ENCODE measurements at regions not wholly inside any gene's neighbourhood (a gene's known extent, or its start where the extent isn't known, plus 50 kb on each side); places are given as distances from the start of the nearest gene placed in this dataset.

GRCh38 chr13:22897571-22898314 is 283.0 kb upstream of the SGCG start (continued):
- TF ChIP-seq SRF (IDR thresholded peaks at IDR 0.05; ENCODE audit: low read depth, low read length) (no peak), CTBP2 (IDR thresholded peaks at IDR 0.05; ENCODE audit: borderline replicate concordance, insufficient read depth, insufficient read length, low read length) (no peak), TAF7 (optimal IDR thresholded peaks at IDR 0.05; ENCODE audit: borderline replicate concordance, low read depth, low read length) (no peak), POU5F1 (IDR thresholded peaks at IDR 0.05; ENCODE audit: low read depth, low read length) (no peak), SP4 (IDR thresholded peaks at IDR 0.05; ENCODE audit: low read length) (no peak), RNF2 (IDR thresholded peaks at IDR 0.05; ENCODE audit: borderline replicate concordance, low read depth, low read length, missing control alignments, poor library complexity, severe bottlenecking) (no peak), HDAC6 (IDR thresholded peaks at IDR 0.05; ENCODE audit: low read depth, low read length) (no peak)
- TF ChIP-seq, protein P1, sequence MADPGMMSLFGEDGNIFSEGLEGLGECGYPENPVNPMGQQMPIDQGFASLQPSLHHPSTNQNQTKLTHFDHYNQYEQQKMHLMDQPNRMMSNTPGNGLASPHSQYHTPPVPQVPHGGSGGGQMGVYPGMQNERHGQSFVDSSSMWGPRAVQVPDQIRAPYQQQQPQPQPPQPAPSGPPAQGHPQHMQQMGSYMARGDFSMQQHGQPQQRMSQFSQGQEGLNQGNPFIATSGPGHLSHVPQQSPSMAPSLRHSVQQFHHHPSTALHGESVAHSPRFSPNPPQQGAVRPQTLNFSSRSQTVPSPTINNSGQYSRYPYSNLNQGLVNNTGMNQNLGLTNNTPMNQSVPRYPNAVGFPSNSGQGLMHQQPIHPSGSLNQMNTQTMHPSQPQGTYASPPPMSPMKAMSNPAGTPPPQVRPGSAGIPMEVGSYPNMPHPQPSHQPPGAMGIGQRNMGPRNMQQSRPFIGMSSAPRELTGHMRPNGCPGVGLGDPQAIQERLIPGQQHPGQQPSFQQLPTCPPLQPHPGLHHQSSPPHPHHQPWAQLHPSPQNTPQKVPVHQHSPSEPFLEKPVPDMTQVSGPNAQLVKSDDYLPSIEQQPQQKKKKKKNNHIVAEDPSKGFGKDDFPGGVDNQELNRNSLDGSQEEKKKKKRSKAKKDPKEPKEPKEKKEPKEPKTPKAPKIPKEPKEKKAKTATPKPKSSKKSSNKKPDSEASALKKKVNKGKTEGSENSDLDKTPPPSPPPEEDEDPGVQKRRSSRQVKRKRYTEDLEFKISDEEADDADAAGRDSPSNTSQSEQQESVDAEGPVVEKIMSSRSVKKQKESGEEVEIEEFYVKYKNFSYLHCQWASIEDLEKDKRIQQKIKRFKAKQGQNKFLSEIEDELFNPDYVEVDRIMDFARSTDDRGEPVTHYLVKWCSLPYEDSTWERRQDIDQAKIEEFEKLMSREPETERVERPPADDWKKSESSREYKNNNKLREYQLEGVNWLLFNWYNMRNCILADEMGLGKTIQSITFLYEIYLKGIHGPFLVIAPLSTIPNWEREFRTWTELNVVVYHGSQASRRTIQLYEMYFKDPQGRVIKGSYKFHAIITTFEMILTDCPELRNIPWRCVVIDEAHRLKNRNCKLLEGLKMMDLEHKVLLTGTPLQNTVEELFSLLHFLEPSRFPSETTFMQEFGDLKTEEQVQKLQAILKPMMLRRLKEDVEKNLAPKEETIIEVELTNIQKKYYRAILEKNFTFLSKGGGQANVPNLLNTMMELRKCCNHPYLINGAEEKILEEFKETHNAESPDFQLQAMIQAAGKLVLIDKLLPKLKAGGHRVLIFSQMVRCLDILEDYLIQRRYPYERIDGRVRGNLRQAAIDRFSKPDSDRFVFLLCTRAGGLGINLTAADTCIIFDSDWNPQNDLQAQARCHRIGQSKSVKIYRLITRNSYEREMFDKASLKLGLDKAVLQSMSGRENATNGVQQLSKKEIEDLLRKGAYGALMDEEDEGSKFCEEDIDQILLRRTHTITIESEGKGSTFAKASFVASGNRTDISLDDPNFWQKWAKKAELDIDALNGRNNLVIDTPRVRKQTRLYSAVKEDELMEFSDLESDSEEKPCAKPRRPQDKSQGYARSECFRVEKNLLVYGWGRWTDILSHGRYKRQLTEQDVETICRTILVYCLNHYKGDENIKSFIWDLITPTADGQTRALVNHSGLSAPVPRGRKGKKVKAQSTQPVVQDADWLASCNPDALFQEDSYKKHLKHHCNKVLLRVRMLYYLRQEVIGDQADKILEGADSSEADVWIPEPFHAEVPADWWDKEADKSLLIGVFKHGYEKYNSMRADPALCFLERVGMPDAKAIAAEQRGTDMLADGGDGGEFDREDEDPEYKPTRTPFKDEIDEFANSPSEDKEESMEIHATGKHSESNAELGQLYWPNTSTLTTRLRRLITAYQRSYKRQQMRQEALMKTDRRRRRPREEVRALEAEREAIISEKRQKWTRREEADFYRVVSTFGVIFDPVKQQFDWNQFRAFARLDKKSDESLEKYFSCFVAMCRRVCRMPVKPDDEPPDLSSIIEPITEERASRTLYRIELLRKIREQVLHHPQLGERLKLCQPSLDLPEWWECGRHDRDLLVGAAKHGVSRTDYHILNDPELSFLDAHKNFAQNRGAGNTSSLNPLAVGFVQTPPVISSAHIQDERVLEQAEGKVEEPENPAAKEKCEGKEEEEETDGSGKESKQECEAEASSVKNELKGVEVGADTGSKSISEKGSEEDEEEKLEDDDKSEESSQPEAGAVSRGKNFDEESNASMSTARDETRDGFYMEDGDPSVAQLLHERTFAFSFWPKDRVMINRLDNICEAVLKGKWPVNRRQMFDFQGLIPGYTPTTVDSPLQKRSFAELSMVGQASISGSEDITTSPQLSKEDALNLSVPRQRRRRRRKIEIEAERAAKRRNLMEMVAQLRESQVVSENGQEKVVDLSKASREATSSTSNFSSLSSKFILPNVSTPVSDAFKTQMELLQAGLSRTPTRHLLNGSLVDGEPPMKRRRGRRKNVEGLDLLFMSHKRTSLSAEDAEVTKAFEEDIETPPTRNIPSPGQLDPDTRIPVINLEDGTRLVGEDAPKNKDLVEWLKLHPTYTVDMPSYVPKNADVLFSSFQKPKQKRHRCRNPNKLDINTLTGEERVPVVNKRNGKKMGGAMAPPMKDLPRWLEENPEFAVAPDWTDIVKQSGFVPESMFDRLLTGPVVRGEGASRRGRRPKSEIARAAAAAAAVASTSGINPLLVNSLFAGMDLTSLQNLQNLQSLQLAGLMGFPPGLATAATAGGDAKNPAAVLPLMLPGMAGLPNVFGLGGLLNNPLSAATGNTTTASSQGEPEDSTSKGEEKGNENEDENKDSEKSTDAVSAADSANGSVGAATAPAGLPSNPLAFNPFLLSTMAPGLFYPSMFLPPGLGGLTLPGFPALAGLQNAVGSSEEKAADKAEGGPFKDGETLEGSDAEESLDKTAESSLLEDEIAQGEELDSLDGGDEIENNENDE (IDR thresholded peaks at IDR 0.05; ENCODE audit: insufficient replicate concordance, low read length), result no peak
